HFFc6 (cell line): ENCODE measurements at regions not wholly inside any gene's neighbourhood (a gene's known extent, or its start where the extent isn't known, plus 50 kb on each side); places are given as distances from the start of the nearest gene placed in this dataset.

Source experiments
- DNase-seq: peaks from one replicate; pipeline ENCODE4 v3.0.0-alpha.2; 2018
- H3K27ac Mint-ChIP-seq: 2 replicates; pipeline ENCODE4 v1.8.0; 2020; ENCODE audit warnings: mild to moderate bottlenecking, mixed read lengths
- H3K27me3 Mint-ChIP-seq: 2 replicates; pipeline ENCODE4 v1.8.0; 2021; ENCODE audit warnings: mild to moderate bottlenecking, moderate library complexity, mixed read lengths; ENCODE audit not compliant: insufficient read depth
- H3K36me3 Mint-ChIP-seq: 2 replicates; pipeline ENCODE4 v1.8.0; 2021; ENCODE audit warnings: low read depth, mixed read lengths
- H3K4me1 Mint-ChIP-seq: 2 replicates; pipeline ENCODE4 v1.8.0; 2020; ENCODE audit warnings: low read depth, mixed read lengths
- H3K4me3 Mint-ChIP-seq: 2 replicates; pipeline ENCODE4 v1.8.0; 2020; ENCODE audit warnings: mild to moderate bottlenecking, moderate library complexity, mixed read lengths
- H3K9me3 Mint-ChIP-seq: 2 replicates; pipeline ENCODE4 v1.8.0; 2020; ENCODE audit warnings: mild to moderate bottlenecking, mixed read lengths
- CTCF ChIP-seq: fragments of 200-600 bp; sonication (generic); IDR thresholded peaks from 2 replicates; pipeline ENCODE4 v1.5.0; 2021; ENCODE audit warnings: antibody characterized with exemption, mild to moderate bottlenecking

- no peak for TF ChIP-seq CTCF
- Mint-ChIP-seq H3K27ac (no peak overlapping the region), H3K9me3 (peaks cover 44% of the 10 kb centered on the region), H3K36me3 (peaks cover 5% of the 10 kb centered on the region; the same call in 1 of the 2 replicates), H3K4me1 (no peaks in the 10 kb centered on the region), H3K27me3 (no peaks in the 10 kb centered on the region), H3K4me3 (no peak overlapping the region)
- DNase-seq: no peak
These were observed 698.8 kb upstream of the C9orf72 start for GRCh38 chr9:28272127-28272526.

GRCh38 chr9:28287455-28287854, 714.2 kb upstream of the C9orf72 start:
- peaks cover 44% of the 10 kb centered on the region for H3K9me3 Mint-ChIP-seq
- H3K4me1 Mint-ChIP-seq: no peaks in the 10 kb centered on the region
- no peaks in the 10 kb centered on the region for H3K27me3 Mint-ChIP-seq
- H3K36me3 Mint-ChIP-seq: no peaks in the 10 kb centered on the region
- H3K4me3 Mint-ChIP-seq: no peak overlapping the region
- no peak for TF ChIP-seq CTCF
- H3K27ac Mint-ChIP-seq: no peak overlapping the region
- DNase-seq: no peak

- no peak for DNase-seq
- peaks cover 48% of the 10 kb centered on the region for H3K9me3 Mint-ChIP-seq
- TF ChIP-seq CTCF: no peak
These were observed 716.5 kb upstream of the C9orf72 start for GRCh38 chr9:28289746-28290145.

GRCh38 chr9:28293369-28294090, 720.2 kb upstream of the C9orf72 start:
- DNase-seq: no peak
- Mint-ChIP-seq H3K27ac (no peak overlapping the region), H3K9me3 (peaks cover 29% of the 10 kb centered on the region), H3K4me1 (no peaks in the 10 kb centered on the region), H3K27me3 (no peaks in the 10 kb centered on the region), H3K4me3 (no peak overlapping the region), H3K36me3 (no peaks in the 10 kb centered on the region)
- TF ChIP-seq CTCF: no peak

More at GRCh38 chr9:28289746-28290145, 716.5 kb upstream of the C9orf72 start:
- H3K4me3 Mint-ChIP-seq: no peak overlapping the region
- H3K4me1 Mint-ChIP-seq: no peaks in the 10 kb centered on the region
- no peaks in the 10 kb centered on the region for H3K36me3 Mint-ChIP-seq
- no peaks in the 10 kb centered on the region for H3K27me3 Mint-ChIP-seq
- no peak overlapping the region for H3K27ac Mint-ChIP-seq

- Mint-ChIP-seq H3K36me3 (no peaks in the 10 kb centered on the region), H3K4me1 (no peaks in the 10 kb centered on the region), H3K4me3 (no peak overlapping the region), H3K27ac (no peak overlapping the region), H3K27me3 (no peaks in the 10 kb centered on the region), H3K9me3 (peaks cover 7% of the 10 kb centered on the region)
- TF ChIP-seq CTCF: no peak
- DNase-seq: no peak
These were observed 728.0 kb upstream of the C9orf72 start for GRCh38 chr9:28301281-28301680.
